Osteocyte (in vitro differentiated cells): ENCODE measurements at regions not wholly inside any gene's neighbourhood (a gene's known extent, or its start where the extent isn't known, plus 50 kb on each side); places are given as distances from the start of the nearest gene placed in this dataset.
"Not testable (repeated sequence)": the region's sequence is repeated elsewhere in the genome, so short reads cannot be mapped to it uniquely, and the experiment has no call there.

Experiments used
- DNase-seq: peaks from one replicate; pipeline ENCODE4 v3.0.0; 2021; ENCODE audit warnings: mixed read lengths; ENCODE audit not compliant: unreplicated experiment; ENCODE audit errors: extremely low spot score
- H3K27ac Mint-ChIP-seq: one replicate; pipeline ENCODE4 v1.8.0; 2021; ENCODE audit warnings: mild to moderate bottlenecking, mixed read lengths; ENCODE audit not compliant: unreplicated experiment
- H3K27me3 Mint-ChIP-seq: one replicate; pipeline ENCODE4 v1.8.0; 2021; ENCODE audit warnings: mixed read lengths; ENCODE audit not compliant: unreplicated experiment
- H3K36me3 Mint-ChIP-seq: one replicate; pipeline ENCODE4 v1.8.0; 2021; ENCODE audit warnings: mixed read lengths; ENCODE audit not compliant: unreplicated experiment
- H3K4me1 Mint-ChIP-seq: one replicate; pipeline ENCODE4 v1.8.0; 2021; ENCODE audit warnings: mixed read lengths; ENCODE audit not compliant: unreplicated experiment
- H3K4me3 Mint-ChIP-seq: one replicate; pipeline ENCODE4 v1.8.0; 2021; ENCODE audit warnings: mild to moderate bottlenecking, moderate library complexity, mixed read lengths; ENCODE audit not compliant: unreplicated experiment
- H3K9me3 Mint-ChIP-seq: one replicate; pipeline ENCODE4 v1.8.0; 2021; ENCODE audit warnings: mixed read lengths; ENCODE audit not compliant: unreplicated experiment
- CTCF ChIP-seq: fragments of 200-600 bp; sonication (generic); IDR thresholded peaks from 2 replicates; pipeline ENCODE4 v1.5.0; 2021; ENCODE audit warnings: antibody characterized with exemption, mild to moderate bottlenecking, moderate library complexity

DNA sequence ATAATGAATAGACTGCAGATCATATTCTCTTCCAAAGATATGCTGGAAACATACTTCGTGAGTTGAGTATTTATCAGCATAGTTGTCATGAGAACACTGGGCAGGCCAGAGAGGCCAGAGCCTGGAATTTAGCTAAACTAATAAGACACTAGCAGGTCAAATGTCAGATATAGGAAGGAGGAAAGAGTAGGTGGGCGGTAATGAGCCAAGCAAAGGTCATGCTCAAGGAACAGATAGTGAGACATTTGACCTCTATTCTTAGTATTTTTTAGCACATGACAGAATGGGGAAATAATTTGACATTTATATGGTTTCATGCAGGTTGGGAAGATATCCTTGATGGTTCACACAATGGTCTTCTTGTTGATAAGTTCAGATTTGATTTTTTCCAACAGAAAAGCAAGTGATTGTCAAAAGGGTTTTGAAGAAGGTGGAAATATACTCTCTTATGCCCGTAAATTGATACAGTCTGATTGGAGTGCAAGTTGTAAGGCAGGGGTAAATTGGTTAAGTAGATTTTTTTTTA lies 99.6 kb upstream of the GOLGA6L4 start:
- H3K9me3 Mint-ChIP-seq, H3K27ac Mint-ChIP-seq, H3K36me3 Mint-ChIP-seq, H3K4me3 Mint-ChIP-seq, H3K4me1 Mint-ChIP-seq, DNase-seq: not testable (repeated sequence)
- H3K27me3 Mint-ChIP-seq, result peaks cover 36% of the 10 kb centered on the region

DNA sequence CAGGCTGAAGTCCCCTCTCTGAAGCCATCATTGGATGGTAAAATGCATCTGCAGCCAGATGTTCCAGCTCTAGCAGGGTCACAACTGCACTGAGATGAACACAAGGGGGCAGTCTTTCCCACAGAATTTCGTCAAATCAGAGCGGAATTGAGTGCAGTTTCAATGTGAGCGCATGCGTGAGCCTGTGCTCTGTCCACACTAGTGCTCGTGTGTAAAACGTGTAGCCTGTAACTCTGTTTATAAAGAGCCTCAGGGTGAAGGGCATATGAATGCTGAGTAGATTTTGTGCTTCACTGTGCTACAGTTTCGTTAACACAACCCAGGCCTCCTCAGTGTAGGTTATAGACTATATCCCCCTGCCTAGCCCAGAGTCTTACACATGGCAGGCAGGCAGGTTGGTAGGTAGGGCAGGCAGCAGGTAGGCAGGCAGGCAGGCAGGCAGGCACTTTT lies 92.7 kb upstream of the GOLGA6L4 start:
- Mint-ChIP-seq H3K27me3 (peaks cover 55% of the 10 kb centered on the region), H3K4me3 (no peak overlapping the region), H3K4me1 (no peaks in the 10 kb centered on the region), H3K36me3 (no peaks in the 10 kb centered on the region), H3K27ac (no peak overlapping the region), H3K9me3 (no peaks in the 10 kb centered on the region)
- TF ChIP-seq CTCF, result peak; percentile 79
- DNase-seq, result no peak

GRCh38 chr15:84143753-84144314 lies 91.7 kb upstream of the GOLGA6L4 start:
- peaks cover 58% of the 10 kb centered on the region for H3K27me3 Mint-ChIP-seq
- H3K27ac Mint-ChIP-seq, result no peak overlapping the region
- no peak for TF ChIP-seq CTCF
- no peaks in the 10 kb centered on the region for H3K4me1 Mint-ChIP-seq
- H3K4me3 Mint-ChIP-seq, result no peak overlapping the region
- no peaks in the 10 kb centered on the region for H3K9me3 Mint-ChIP-seq
- no peaks in the 10 kb centered on the region for H3K36me3 Mint-ChIP-seq
- no peak for DNase-seq

DNA sequence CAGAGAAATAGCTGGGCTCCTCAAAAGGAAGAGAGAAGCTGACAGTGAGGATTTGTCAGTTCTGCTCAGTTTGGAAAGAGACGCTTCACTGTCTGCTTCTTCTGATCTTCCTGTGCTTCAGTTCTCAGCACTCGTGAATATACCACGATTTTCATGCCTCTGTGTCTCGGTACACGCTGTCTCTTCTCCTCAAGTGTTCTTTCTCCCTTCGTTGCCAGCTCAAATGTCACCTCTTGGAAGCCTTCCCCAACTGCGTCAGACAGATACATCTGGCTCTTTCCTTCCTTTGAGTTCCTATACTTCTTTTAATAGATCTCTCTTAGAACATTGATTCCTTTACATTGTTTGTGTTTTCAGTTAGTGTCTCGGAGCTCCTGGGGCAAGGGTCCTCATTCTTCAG lies 90.6 kb upstream of the GOLGA6L4 start:
- not testable (repeated sequence) for H3K4me1 Mint-ChIP-seq, H3K27ac Mint-ChIP-seq, H3K36me3 Mint-ChIP-seq, DNase-seq, H3K4me3 Mint-ChIP-seq, H3K9me3 Mint-ChIP-seq
- peaks cover 58% of the 10 kb centered on the region for H3K27me3 Mint-ChIP-seq

- not testable (repeated sequence) for H3K4me1 Mint-ChIP-seq, H3K9me3 Mint-ChIP-seq, H3K27ac Mint-ChIP-seq, H3K36me3 Mint-ChIP-seq, DNase-seq, H3K4me3 Mint-ChIP-seq
- peaks cover 50% of the 10 kb centered on the region for H3K27me3 Mint-ChIP-seq
Observed at GRCh38 chr15:84146299-84146698, 89.3 kb upstream of the GOLGA6L4 start.

GRCh38 chr15:84147307-84147706 lies 88.3 kb upstream of the GOLGA6L4 start:
- H3K27me3 Mint-ChIP-seq, result peaks cover 46% of the 10 kb centered on the region
- H3K4me1 Mint-ChIP-seq, DNase-seq, H3K27ac Mint-ChIP-seq, H3K36me3 Mint-ChIP-seq, H3K9me3 Mint-ChIP-seq, H3K4me3 Mint-ChIP-seq: not testable (repeated sequence)

DNA sequence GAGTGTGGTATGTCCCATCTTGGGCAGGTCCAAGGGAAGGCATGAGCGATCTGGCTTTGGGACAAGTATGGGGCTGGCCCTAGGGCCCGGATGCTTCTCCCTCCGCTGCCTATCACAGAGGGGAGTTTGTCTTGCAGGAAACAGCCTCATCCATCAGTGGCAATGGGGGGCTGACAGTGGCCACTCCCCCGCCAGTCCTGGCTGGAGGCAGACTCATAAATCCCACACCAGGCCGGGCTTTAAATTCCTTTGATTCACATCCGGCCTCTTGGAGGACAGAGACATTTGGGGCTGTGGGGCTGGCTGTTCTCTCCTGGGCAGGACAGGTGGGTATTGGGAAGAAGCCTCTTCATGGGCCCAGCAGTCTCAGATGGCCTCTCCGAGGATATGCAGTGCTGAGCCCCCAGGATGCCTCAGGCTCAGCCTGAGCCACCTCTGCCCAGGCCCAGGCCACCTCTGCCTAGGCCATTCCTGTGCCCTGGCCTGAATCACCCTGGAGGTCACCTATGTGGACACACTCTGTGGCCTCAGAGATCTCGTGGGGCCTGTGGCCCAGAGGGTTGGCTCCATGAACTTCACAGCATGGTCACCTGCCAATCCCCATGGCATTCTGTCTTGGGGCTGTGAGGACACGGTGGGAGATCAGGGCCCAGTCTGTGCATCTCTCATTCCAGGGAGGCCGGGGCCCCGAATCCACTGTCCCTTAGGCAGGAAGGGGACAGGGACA lies 84.2 kb upstream of the GOLGA6L4 start:
- H3K9me3 Mint-ChIP-seq, result no peaks in the 10 kb centered on the region
- no peak overlapping the region for H3K27ac Mint-ChIP-seq
- no peak for DNase-seq
- no peaks in the 10 kb centered on the region for H3K36me3 Mint-ChIP-seq
- no peak overlapping the region for H3K4me3 Mint-ChIP-seq
- peaks cover 25% of the 10 kb centered on the region for H3K27me3 Mint-ChIP-seq
- TF ChIP-seq CTCF, result no peak
- H3K4me1 Mint-ChIP-seq, result no peaks in the 10 kb centered on the region

GRCh38 chr15:84152381-84152979 lies 83.1 kb upstream of the GOLGA6L4 start:
- H3K36me3 Mint-ChIP-seq, H3K27ac Mint-ChIP-seq, H3K9me3 Mint-ChIP-seq, DNase-seq, H3K4me1 Mint-ChIP-seq, H3K4me3 Mint-ChIP-seq: not testable (repeated sequence)
- H3K27me3 Mint-ChIP-seq, result peaks cover 23% of the 10 kb centered on the region

DNA sequence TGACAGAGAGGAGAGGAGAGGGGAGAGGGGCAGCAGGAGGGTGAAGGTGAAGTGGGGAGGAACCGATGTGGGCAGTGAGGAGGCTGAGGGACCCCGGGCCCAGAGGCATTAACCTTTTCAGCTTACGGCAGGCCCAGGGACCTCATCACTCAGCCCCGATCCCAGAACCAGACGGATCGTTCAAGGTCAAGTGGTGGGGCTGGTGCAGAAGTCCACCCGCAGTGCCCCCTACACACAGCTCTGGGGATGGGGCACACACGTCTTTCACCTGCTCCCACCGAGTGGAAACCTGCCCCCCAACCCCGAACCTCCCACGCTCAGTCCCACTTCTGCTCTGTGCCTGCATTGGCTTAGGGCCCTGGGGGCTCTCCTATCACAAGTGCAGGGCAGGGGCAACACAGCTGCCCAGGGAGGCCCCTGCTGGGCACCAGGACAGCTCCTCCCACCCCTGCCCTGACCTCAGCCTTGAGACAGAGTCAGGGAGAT lies 81.9 kb upstream of the GOLGA6L4 start:
- not testable (repeated sequence) for H3K4me3 Mint-ChIP-seq, H3K4me1 Mint-ChIP-seq, H3K36me3 Mint-ChIP-seq, DNase-seq, H3K27ac Mint-ChIP-seq, H3K9me3 Mint-ChIP-seq
- peaks cover 14% of the 10 kb centered on the region for H3K27me3 Mint-ChIP-seq
